K562 (cell line): ENCODE measurements at regions not wholly inside any gene's neighbourhood (a gene's known extent, or its start where the extent isn't known, plus 50 kb on each side); places are given as distances from the start of the nearest gene placed in this dataset.

ENCODE experiments used
- BACH1 ChIP-seq: fragments of 200-800 bp; sonication (Bioruptor generic); IDR thresholded peaks from 2 replicates; pipeline ENCODE4 v1.6.1; 2016; ENCODE audit warnings: missing genetic modification characterization, missing compliant biosample characterization
- CEBPG ChIP-seq, 3 experiments: fragments of 200-800 bp in 1 of 3; sonication (Bioruptor generic) in 1 of 3; sonication (generic) in 1 of 3; formaldehyde crosslinking in 1 of 3; IDR thresholded peaks in 2 of 3; conservative IDR thresholded peaks in 1 of 3; 2 replicates each; pipeline versions ENCODE4 v1.6.1 to v1.8.0; 2016 to 2022; ENCODE audit warnings: missing compliant biosample characterization in 2 of 3, missing genetic modification characterization in 2 of 3, mild to moderate bottlenecking in 1 of 3, missing genetic modification reagents in 1 of 3
- CREB1 ChIP-seq, 2 experiments: sonication (generic) in 1 of 2; formaldehyde crosslinking in 1 of 2; IDR thresholded peaks; 2 replicates each; pipeline versions ENCODE4 v1.6.1 to v1.8.0; 2012 to 2022; ENCODE audit warnings: inconsistent platforms in 1 of 2, mild to moderate bottlenecking in 1 of 2, missing genetic modification reagents in 1 of 2, moderate library complexity in 1 of 2
- EZH2 ChIP-seq: IDR thresholded peaks from 2 replicates; pipeline ENCODE4 v1.6.1; 2012; ENCODE audit warnings: low read depth, mild to moderate bottlenecking, inconsistent platforms, low read length, borderline replicate concordance
- KLF13 ChIP-seq: fragments of 450-650 bp; IDR thresholded peaks from 2 replicates; pipeline ENCODE4 v1.6.1; 2016; ENCODE audit warnings: missing genetic modification characterization, low read depth, mild to moderate bottlenecking, missing compliant biosample characterization, moderate library complexity, borderline replicate concordance
- NFYB ChIP-seq: IDR thresholded peaks from 2 replicates; pipeline ENCODE4 v1.6.1; 2011; ENCODE audit warnings: mild to moderate bottlenecking, moderate library complexity; ENCODE audit not compliant: insufficient read length; ENCODE audit errors: extremely low read depth
- PHF8 ChIP-seq: fragments of 200-600 bp; sonication (generic); IDR thresholded peaks from 2 replicates; pipeline ENCODE4 v1.6.1; 2012; ENCODE audit warnings: mixed run types, mild to moderate bottlenecking, inconsistent platforms, low read length, moderate library complexity, borderline replicate concordance
- RBM34 ChIP-seq: fragments of 200-400 bp; formaldehyde crosslinking; IDR thresholded peaks from 2 replicates; pipeline ENCODE4 v1.6.1; 2018; ENCODE audit warnings: low read length, borderline replicate concordance; ENCODE audit not compliant: insufficient read depth
- ZBTB1 ChIP-seq: sonication (generic); formaldehyde crosslinking; IDR thresholded peaks from 2 replicates; pipeline ENCODE4 v1.8.1; 2023; ENCODE audit warnings: missing genetic modification reagents, low read depth, mild to moderate bottlenecking, borderline replicate concordance
- ZNF12 ChIP-seq: sonication (generic); formaldehyde crosslinking; IDR thresholded peaks from 2 replicates; pipeline ENCODE4 v1.4.0; 2020; ENCODE audit warnings: mild to moderate bottlenecking, missing genetic modification reagents
- TF ChIP-seq, protein P1 (sequence below), 3 experiments: IDR thresholded peaks in 2 of 3; conservative IDR thresholded peaks in 1 of 3; 2 replicates each; pipeline ENCODE4 v1.5.1; 2011 to 2012; ENCODE audit warnings: low read length in 3 of 3, mild to moderate bottlenecking in 3 of 3, control low read depth in 2 of 3, improper control_type of control experiment in 1 of 3, inconsistent platforms in 1 of 3, low read depth in 1 of 3, mixed read lengths in 1 of 3, moderate library complexity in 1 of 3; ENCODE audit not compliant: insufficient read depth in 2 of 3
- TF ChIP-seq, protein P2 (sequence below): fragments of 200-800 bp; sonication (Bioruptor generic); IDR thresholded peaks from 2 replicates; pipeline ENCODE4 v1.6.1; 2017; ENCODE audit warnings: missing genetic modification characterization, missing compliant biosample characterization

DNA sequence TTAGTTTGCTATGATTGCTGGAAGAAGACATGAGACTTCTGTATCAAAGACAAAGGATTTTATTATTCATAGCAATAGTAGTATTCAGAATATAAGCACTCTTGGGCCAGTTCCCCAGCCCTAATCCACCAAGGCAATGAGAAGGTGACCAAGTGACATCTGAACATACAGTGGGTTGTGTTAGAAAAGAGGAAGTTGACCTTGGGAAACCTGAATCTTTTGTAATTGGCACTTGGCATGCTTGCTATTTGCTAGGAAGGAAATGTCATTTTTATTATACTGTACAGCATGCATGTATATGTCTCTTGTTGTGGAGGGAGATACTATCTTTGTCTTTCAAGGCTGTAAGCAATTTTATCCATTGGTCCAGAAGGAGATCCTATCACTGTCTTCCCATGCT is 216.1 kb upstream of the FAT1 start:
- no peak for TF ChIP-seq EZH2
- TF ChIP-seq, protein P1, sequence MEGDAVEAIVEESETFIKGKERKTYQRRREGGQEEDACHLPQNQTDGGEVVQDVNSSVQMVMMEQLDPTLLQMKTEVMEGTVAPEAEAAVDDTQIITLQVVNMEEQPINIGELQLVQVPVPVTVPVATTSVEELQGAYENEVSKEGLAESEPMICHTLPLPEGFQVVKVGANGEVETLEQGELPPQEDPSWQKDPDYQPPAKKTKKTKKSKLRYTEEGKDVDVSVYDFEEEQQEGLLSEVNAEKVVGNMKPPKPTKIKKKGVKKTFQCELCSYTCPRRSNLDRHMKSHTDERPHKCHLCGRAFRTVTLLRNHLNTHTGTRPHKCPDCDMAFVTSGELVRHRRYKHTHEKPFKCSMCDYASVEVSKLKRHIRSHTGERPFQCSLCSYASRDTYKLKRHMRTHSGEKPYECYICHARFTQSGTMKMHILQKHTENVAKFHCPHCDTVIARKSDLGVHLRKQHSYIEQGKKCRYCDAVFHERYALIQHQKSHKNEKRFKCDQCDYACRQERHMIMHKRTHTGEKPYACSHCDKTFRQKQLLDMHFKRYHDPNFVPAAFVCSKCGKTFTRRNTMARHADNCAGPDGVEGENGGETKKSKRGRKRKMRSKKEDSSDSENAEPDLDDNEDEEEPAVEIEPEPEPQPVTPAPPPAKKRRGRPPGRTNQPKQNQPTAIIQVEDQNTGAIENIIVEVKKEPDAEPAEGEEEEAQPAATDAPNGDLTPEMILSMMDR (IDR thresholded peaks at IDR 0.05 in 2 of 3, conservative IDR thresholded peaks at IDR 0.05 in 1 of 3; ENCODE audit: insufficient read depth in 2 of 3, low read depth in 1 of 3, low read length in 3 of 3) = no peak
- TF ChIP-seq ZBTB1 (CRISPR knock-in tag) = no peak
- TF ChIP-seq ZNF12 = no peak
- no peak for TF ChIP-seq CREB1 (IDR thresholded peaks at IDR 0.05)
- TF ChIP-seq CREB1 (CRISPR knock-in tag; IDR thresholded peaks at IDR 0.05) = no peak
- no peak for TF ChIP-seq CEBPG (CRISPR knock-in tag; IDR thresholded peaks at IDR 0.05)
- no peak for TF ChIP-seq CEBPG (tag; conservative IDR thresholded peaks at IDR 0.05 in 1 of 2, IDR thresholded peaks at IDR 0.05 in 1 of 2)
- TF ChIP-seq KLF13 (tag) = no peak
- no peak for TF ChIP-seq RBM34
- TF ChIP-seq, protein P2, sequence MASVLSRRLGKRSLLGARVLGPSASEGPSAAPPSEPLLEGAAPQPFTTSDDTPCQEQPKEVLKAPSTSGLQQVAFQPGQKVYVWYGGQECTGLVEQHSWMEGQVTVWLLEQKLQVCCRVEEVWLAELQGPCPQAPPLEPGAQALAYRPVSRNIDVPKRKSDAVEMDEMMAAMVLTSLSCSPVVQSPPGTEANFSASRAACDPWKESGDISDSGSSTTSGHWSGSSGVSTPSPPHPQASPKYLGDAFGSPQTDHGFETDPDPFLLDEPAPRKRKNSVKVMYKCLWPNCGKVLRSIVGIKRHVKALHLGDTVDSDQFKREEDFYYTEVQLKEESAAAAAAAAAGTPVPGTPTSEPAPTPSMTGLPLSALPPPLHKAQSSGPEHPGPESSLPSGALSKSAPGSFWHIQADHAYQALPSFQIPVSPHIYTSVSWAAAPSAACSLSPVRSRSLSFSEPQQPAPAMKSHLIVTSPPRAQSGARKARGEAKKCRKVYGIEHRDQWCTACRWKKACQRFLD (CRISPR knock-in tag) = no peak
- TF ChIP-seq PHF8 = no peak
- no peak for TF ChIP-seq NFYB
- TF ChIP-seq BACH1 (tag) = no peak
